UCSD-AML1 (cell line): ENCODE measurements at regions not wholly inside any gene's neighbourhood (a gene's known extent, or its start where the extent isn't known, plus 50 kb on each side); places are given as distances from the start of the nearest gene placed in this dataset.
"Not testable (repeated sequence)": the region's sequence is repeated elsewhere in the genome, so short reads cannot be mapped to it uniquely, and the experiment has no call there.

Source experiments
- DNase-seq: peaks from one replicate; lab custom pipeline; 2025; ENCODE audit not compliant: unreplicated experiment; lab: John Stamatoyannopoulos, UW

DNA sequence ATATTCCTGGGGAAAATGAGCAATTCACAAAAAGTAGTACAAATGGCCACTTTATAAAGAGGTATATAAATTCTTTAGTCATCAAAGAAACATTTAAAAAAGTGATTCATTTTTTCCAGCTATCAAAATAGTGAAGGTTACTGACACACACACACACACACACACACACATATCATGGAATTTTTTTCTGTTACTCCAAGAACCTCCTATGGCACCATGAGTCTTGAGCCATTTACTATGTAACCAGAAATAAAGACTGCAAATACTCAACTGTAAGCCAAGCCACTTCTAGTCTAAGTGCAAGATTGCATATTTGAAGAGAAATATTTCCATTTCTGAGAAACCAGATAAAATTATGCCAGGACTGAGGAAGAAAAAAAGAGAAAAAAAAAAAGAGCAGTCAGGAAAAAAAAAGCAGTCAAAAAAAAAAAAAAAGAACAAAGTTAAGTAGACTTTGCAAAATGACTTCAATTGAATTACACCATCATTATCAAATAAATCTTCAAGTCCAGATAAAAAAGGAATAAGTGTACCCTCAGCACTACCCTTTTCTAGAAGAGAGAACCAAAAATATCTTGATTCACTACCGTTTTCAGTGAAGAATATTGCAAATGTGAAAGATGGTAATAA is 275.7 kb downstream of the DAD1 start:
- no peak for DNase-seq

DNA sequence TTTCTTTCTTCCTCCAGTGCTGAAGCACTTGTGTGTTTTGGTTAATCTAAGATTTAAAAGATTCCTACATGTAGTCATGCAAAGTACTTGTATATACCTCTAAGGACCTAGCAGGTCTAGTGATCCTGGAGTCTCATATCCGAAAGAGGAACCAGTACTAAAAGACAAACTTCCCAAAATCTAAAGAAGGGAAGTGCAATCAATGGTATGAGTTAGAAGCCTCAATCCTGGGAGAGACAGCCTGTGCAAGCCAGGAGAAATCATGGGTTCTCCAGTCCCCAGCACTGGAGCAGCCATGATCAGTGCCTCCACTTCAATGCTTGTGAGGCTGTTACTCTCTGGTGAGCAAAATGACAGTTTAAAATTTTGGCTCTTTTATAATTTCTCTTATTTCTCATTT is 277.4 kb downstream of the DAD1 start:
- no peak for DNase-seq

DNA sequence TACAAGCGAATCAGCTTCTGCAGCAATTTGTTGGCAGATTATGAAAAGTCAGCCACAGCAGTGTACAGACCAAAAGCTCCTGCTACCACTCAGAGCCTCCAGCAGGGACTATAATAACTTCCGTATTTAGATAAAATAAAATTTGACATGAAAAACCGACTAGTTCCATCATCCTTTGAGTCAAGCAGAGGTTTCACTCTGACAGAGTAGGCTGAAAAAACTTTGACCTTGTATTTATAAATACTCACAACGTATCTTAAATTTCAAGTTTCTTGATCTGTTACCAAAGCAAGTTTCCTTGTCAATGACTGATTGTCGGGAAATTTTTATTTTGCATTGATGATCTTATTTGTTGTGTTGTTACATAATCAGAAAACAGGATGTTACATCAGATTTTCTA is 283.4 kb downstream of the DAD1 start:
- DNase-seq: no peak

DNA sequence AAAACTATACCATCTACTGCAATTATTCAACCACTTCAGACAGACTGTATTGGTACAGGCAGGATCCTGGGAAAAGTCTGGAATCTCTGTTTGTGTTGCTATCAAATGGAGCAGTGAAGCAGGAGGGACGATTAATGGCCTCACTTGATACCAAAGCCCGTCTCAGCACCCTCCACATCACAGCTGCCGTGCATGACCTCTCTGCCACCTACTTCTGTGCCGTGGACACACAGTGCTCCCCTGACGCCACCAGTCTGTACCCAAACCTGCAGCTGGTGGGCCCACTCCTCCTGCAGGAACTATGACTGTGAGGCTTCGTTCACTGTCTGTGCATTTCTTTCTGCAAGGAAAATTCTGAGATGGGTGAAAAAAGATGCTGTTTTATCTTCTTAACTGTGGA is 284.7 kb downstream of the DAD1 start:
- DNase-seq: no peak

DNA sequence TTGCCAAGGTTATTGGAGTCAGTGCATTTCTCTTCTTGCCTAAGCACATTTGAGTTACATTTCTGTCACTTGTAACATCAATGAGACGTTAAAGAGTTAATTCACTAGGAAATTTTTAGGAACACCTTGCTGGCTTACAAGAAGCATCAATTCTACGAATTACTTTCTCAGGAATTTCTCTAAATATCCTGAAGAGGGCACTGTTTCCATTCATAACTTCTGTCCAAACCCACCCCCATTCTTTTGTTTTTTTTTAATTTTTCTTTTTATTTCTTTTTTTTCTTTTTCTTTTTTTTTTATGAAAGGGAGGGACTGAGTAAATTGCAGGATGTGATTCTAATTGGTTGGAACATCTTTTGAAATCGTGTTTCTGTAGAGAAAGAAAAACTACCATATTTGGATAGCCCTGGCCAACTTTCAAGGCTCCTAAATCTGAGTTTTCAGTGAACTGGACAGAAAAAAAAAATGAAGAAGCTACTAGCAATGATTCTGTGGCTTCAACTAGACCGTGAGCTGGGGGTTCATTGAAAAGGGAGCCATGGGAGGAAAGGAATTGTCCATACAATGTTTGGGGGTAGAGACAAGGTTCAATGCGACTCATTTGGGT is 285.3 kb downstream of the DAD1 start:
- DNase-seq: no peak

DNA sequence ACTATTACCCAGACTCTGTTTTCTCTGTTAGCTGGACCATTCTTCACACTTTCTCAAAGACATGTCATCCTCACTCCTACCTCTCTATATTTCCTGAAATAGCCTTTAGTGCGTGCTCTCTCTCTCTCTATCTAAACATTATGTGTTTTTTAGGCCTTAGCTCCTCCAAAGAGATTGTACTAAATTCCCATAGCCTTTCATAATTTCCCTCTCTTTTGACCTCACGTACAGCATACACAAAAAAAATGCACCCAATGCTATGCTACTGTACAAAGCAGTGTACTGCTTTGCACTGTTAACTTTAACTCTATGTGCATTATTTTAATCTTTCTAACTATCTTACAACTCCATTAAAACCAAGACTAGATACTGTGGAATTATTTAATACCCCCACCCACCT is 288.4 kb downstream of the DAD1 start:
- no peak for DNase-seq

DNA sequence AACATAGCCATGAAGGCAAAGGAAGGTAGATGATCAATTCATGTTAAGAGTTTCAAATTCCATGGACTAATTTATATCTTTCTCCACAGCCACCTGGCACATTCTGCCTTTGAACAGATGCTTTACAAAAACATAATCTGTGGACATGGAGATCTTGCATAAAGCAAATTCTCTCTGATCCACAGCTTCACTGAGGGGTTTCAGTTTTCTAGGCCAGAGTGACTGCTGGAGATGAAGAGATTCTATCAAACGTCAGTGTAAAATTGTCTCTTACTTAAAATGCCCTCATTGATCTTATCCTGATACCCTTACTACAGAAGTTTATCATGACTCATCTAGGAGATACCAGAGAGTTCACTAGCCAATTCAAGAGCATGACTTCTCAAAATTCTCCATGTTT is 291.6 kb downstream of the DAD1 start:
- no peak for DNase-seq

DNA sequence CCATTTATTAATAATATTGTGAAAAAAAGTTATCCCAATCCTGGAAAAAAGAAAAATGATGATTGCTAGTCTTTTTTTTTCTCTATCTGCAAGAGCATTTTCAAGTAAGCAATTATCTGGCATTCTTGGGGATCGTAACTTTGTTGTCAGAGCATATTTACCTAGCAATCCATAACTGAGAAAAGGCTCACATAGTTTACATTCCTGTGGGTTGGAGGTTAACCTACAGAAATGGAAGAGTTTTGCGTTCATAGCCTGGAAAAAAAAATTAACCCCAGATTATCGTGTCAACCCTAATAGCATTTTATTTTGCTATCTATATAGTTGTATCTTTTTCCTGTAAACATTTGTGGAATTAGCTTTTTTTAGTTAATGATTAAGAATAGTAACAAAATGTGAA is 292.3 kb downstream of the DAD1 start:
- no peak for DNase-seq

DNA sequence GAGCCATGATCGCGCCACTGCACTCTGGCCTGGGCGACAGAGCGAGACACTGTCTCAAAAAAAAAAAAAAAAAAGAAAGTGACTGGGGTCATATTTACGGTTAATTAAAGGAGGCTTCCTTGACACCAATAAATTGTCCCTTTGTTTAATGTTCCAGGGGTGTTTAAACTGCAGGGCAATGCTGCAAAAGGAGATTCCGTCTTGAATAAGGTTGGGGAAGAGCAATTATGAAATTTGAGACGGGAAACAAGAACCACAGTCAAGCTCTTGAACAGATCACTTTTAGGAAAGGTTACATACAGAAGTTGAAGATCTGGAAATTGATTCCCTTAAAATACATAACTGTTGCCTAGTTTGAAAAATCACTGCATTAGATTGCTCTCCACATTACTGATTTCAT is 292.9 kb downstream of the DAD1 start:
- no peak for DNase-seq

DNA sequence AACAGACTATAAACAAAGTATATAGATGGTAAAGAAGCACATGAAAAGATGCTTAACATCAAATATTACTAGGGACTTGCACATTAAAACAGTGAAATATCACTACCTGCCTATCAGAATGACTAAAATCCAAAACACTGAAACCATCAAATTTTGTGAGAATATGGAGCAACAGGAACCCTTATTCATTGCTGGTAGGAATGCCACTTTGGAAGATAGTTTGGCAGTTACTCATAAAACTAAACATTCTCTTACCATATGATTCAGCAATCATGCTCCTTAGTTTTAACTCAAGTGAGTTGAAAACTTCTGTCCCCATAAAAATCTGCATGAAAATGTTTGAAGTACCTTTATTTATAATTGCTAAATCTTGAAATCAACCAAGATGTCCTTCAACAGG is 297.6 kb downstream of the DAD1 start:
- no peak for DNase-seq

DNA sequence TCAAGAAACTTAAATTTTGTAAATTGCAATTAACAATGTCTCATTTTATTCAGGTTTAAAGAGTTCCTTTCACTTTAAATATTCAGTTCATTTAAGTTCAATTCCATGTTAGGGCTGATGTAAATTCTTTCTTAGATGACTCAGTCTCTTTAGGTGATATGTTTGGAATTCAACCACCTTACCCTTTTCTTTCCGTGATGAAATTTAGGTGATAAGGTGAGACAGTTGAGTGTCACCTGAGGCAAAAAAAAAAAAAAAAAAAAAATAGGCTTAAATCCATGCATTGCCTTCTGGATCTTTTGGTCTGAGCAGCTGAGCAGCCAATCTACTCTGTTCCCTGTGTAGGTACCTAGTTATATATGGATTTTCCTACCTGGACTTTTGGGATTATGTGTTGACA is 299.5 kb downstream of the DAD1 start:
- no peak for DNase-seq

DNA sequence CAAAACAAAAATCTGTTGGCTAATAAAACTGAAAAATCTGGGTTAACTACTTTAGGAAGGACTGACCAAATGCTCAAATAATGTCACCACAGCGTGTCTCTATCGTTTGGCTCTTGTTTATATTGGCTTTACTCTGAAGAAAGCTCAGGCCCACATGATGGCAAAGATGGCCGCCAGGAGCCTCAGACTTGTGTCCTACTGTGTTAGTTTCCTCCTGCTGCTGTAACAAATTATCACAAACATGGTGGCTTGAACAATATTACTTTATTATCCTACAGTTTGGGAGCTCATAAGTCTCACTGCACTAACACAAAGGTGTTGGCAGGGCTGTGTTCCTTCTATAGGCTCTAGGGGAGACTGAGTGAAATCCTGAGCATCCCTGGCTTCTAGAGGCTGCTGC is 303.0 kb downstream of the DAD1 start:
- no peak for DNase-seq

DNA sequence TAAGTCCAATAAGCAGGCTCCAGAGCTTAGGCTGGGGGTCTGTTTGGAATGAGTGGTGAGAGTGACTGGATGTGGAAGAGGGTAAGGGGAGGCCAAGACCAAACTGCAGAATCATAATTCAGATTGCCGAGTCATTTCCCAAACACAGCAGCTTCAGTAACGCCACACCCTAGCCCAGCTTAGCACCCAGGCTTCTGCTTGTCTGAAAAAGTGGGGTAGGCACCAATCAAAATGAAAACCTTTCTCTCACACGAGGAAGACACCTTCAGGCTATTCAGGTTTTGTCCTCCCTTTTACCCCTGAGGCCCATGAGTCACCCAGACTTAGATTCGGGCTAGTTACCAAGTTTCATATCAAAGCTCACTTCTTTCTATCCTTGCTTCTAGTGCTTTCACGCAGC is 306.1 kb downstream of the DAD1 start:
- DNase-seq: no peak

DNA sequence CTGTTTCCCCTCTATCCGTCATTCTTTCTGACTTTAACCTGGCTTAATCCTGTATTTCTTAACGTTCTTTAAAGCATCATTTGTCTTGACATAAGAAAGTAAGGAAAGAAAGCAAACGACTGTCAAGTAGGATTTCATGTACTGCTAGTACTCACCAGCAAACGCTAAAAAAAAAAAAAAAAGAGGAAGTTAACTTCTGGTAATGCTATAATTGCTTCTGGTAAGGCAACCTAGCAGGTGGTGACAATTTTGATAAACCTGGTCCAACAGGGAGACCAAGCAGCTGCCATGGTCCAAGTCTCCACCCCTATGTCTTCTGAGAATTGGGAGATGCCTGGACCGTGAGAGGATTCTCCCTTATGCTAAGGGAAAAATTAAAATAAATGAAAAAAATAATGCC is 306.6 kb downstream of the DAD1 start:
- no peak for DNase-seq

DNA sequence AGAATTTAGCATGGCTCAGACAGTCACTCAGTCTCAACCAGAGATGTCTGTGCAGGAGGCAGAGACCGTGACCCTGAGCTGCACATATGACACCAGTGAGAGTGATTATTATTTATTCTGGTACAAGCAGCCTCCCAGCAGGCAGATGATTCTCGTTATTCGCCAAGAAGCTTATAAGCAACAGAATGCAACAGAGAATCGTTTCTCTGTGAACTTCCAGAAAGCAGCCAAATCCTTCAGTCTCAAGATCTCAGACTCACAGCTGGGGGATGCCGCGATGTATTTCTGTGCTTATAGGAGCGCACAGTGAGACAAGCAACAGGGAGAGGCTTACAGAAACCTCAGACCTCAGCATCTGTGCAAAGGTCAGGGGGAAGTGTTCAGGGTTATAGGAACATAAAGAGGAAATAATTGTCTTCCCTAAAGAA is 307.6 kb downstream of the DAD1 start:
- DNase-seq: not testable (repeated sequence)

DNA sequence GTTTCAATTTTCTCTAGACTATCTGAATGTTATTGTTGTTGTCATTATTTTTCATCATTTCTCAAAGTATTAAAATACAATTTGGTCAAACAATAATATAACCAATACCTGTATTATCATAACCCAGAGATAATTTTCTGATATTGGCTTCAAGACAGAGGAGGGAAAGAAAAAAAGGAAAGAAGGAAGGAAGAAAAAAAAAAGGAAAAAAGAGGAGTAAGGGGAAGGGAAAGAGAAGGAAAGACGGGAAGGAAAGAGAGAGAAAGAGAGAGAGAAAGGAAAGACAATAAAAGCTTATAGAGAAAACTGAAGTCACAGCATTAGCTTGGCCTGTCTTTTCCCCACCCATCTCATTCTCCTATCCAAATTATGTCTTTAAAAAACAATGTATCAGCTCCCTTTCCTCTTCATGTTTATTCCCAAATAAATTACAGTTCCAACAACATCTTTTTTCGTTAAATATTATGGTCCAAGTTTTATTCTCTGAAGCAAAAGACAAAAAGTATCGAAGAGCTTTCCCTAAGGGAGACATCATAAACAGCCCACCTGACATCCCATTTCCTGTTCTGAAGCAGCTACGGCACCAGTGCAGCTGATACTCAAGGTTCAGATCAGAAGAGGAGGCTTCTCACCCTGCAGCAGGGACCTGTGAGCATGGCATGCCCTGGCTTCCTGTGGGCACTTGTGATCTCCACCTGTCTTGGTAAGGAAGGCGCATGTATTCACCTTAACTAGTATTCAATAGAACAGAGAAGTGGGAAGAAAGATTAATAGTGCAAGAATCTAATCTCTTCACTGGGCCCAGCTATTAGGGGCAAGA is 308.3 kb downstream of the DAD1 start:
- no peak for DNase-seq

DNA sequence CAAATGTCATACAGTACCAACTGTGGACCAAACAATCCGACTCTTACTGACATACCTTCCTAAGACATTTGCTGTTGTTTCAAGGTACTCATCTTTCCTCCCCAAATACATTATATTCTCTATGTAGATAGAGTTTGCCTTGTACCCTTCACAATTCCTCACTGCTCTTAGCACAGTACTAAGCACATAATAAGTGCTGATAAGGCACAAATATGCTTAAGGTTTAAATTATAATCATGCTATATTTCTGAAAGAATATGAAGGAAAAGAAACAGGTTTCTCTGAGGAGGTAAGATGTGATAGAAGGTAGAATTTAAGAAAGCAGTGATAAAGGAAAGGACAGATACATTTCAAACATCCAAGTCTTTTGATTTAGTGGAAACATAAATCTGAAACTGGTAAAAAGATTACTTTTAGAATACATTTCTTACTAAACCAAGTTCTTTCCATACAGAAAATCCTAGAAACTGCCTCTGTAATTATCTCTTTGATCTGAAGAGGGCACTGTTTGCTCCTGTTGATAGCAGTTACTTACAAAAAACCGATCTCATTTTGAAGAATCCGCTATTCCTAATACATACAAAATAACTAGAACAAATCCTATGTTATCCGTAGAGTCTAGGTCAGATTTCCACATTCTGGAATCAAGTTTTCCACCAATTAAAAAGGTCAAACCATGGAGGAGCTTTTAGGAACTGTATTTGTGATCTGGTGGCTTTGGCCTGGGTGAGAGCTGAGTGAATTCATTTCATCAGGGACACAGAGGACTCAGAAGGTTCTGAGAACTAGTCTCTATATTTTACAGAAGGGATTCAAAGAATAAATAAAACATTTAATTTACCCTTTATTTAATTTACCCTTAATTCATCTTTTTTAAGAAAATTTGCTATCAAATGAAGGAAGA is 311.9 kb downstream of the DAD1 start:
- no peak for DNase-seq

DNA sequence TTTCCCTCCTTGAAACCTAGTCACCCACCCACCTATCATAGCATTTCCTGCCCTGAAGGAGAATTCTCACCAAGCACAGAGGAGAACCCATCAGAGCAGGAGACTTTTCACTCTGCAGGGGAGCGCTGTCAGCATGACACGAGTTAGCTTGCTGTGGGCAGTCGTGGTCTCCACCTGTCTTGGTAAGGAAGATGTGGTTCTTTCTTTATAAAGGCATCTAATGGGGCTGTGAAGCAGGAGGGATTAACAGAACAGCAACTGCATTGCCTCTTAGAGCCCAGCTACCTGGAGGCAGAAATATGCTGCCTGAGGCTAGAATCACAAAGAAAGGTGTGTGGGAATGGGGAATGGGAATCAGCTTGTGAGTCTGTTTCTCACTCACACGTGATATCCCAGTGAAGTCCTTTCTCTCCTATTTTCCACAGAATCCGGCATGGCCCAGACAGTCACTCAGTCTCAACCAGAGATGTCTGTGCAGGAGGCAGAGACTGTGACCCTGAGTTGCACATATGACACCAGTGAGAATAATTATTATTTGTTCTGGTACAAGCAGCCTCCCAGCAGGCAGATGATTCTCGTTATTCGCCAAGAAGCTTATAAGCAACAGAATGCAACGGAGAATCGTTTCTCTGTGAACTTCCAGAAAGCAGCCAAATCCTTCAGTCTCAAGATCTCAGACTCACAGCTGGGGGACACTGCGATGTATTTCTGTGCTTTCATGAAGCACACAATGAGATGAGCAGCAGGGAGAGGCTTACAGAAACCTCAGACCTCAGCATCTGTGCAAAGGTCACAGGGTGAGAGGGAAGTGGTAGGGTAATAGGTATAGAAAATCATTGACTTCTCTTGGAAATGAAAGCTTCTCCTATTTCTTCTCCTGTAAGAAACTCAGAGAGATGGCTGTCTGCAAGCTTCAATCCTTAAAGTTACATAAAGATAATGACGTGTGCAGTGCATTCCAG is 316.9 kb downstream of the DAD1 start:
- no peak for DNase-seq

DNA sequence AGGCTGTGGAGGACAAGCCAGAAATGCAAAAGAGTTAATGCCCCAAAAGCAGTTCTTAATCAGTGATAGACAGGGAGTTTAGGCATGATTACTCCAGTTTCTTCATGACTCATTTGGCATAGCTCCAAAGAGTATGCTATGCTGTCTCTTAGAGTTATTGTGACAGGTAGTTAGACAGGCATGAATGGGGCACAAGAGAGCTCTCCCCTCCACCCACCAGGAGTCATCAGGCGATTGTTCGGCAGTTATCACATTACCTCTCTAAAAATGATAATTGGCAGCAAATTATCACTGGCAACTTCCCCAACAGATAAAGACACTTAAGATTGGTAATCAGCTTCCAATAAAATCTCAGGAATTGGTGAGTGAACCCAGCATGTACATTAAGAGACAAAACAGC is 320.1 kb downstream of the DAD1 start:
- DNase-seq: no peak

DNA sequence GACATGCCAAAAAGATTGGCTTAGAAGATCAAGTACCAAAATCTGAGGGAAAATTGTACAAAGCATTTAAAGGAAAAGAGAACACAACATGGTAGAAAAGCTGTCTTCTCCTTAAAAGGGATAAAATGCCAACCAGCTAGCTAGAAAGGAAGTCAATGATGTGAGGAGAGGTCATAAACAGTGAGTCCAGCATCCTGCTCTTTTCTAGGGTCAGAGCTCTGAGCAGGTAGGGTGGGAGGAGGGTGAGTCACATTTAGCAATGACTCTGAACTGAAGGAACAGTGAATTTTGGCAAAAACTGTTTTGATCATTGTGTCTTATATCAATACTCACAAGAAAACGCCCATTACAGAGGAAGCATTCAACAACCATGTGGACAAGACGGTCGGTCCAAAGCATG is 322.3 kb downstream of the DAD1 start:
- no peak for DNase-seq

DNA sequence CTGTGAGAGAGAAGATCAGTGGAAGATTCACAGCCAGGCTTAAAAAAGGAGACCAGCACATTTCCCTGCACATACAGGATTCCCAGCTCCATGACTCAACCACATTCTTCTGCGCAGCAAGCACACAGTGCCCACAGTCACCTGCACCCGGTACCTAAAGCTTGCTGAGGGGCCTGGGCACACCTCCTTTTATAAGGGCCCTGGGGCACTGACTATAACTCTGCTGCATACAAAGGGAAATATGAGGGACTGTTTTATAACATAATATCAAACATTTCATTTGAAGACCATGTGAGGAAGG is 322.9 kb downstream of the DAD1 start:
- DNase-seq: no peak
